ENCODE measurements at regions not wholly inside any gene's neighbourhood (a gene's known extent, or its start where the extent isn't known, plus 50 kb on each side); places are given as distances from the start of the nearest gene placed in this dataset.
A peak's percentile ranks its signal among the peaks of the same experiment; 100 is the strongest.

- TF ChIP-seq, protein P1, sequence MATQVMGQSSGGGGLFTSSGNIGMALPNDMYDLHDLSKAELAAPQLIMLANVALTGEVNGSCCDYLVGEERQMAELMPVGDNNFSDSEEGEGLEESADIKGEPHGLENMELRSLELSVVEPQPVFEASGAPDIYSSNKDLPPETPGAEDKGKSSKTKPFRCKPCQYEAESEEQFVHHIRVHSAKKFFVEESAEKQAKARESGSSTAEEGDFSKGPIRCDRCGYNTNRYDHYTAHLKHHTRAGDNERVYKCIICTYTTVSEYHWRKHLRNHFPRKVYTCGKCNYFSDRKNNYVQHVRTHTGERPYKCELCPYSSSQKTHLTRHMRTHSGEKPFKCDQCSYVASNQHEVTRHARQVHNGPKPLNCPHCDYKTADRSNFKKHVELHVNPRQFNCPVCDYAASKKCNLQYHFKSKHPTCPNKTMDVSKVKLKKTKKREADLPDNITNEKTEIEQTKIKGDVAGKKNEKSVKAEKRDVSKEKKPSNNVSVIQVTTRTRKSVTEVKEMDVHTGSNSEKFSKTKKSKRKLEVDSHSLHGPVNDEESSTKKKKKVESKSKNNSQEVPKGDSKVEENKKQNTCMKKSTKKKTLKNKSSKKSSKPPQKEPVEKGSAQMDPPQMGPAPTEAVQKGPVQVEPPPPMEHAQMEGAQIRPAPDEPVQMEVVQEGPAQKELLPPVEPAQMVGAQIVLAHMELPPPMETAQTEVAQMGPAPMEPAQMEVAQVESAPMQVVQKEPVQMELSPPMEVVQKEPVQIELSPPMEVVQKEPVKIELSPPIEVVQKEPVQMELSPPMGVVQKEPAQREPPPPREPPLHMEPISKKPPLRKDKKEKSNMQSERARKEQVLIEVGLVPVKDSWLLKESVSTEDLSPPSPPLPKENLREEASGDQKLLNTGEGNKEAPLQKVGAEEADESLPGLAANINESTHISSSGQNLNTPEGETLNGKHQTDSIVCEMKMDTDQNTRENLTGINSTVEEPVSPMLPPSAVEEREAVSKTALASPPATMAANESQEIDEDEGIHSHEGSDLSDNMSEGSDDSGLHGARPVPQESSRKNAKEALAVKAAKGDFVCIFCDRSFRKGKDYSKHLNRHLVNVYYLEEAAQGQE (IDR thresholded peaks at IDR 0.05; ENCODE audit: low read depth): peak; percentile 76
- TF ChIP-seq TEAD4 (IDR thresholded peaks at IDR 0.05): no peak
Observed at GRCh38 chr5:152864991-152865390, 459.9 kb upstream of the NMUR2 start.

DNA sequence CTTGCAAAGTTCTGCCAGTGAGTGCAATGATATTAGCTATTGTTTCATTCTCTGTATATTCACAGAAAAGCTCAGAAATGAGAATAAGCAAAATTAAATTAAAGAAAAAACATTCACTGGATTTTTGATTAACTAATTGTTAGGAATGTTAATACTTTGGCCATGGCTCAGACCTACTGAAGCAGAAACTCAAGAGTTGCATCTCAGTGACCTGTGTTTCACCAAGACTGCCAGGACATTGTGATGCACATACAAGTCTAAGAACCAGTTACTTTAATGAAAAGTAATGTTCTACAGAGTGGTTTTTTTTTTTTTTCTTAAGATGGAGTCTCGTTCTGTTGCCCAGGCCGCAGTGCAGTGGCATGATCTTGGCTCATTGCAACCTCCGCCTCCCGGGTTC lies 464.9 kb upstream of the NMUR2 start:
- TF ChIP-seq ZBTB7A (IDR thresholded peaks at IDR 0.05; ENCODE audit: low read depth) (no peak), USF1 (IDR thresholded peaks at IDR 0.05) (no peak), TAF1 (IDR thresholded peaks at IDR 0.05; ENCODE audit: low read depth) (no peak), EGR1 (IDR thresholded peaks at IDR 0.05) (no peak), RAD21 (IDR thresholded peaks at IDR 0.05; ENCODE audit: low read depth) (no peak), FOXM1 (IDR thresholded peaks at IDR 0.05; ENCODE audit: borderline replicate concordance, low read depth) (no peak), YY1 (IDR thresholded peaks at IDR 0.05; ENCODE audit: low read depth) (no peak), TCF12 (IDR thresholded peaks at IDR 0.05; ENCODE audit: low read depth) (no peak), NFIC (IDR thresholded peaks at IDR 0.05) (no peak), EP300 (IDR thresholded peaks at IDR 0.05; ENCODE audit: borderline replicate concordance) (no peak), TEAD4 (IDR thresholded peaks at IDR 0.05) (no peak), CEBPB (IDR thresholded peaks at IDR 0.05) (no peak), CREB1 (IDR thresholded peaks at IDR 0.05; ENCODE audit: low read depth) (no peak)
- TF ChIP-seq, protein P2, sequence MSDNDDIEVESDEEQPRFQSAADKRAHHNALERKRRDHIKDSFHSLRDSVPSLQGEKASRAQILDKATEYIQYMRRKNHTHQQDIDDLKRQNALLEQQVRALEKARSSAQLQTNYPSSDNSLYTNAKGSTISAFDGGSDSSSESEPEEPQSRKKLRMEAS (IDR thresholded peaks at IDR 0.05): no peak
- TF ChIP-seq, protein P1 (IDR thresholded peaks at IDR 0.05; ENCODE audit: low read depth): no peak

DNA sequence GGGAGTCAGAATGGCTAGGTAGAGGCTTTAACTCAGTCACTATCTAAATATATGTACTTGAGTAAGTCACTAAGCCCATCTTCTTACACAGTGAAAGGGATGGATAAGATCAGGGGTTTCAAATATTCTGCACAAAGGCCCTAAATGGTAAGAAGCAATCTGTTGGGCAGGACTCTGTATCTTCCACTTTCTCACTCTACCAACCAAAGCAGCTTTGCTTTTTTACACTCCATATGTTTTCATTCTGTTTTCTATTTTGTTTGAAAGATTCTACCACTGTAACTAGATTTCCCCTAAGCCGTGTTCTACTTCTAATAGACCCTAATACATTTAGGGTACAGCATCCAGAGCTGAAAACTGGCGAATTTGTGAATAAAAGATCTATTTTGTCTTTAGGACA lies 477.5 kb upstream of the NMUR2 start:
- TF ChIP-seq NFIC (IDR thresholded peaks at IDR 0.05) (no peak), YY1 (IDR thresholded peaks at IDR 0.05; ENCODE audit: low read depth) (no peak), TEAD4 (IDR thresholded peaks at IDR 0.05) (no peak), EP300 (IDR thresholded peaks at IDR 0.05; ENCODE audit: borderline replicate concordance) (no peak), ZBTB7A (IDR thresholded peaks at IDR 0.05; ENCODE audit: low read depth) (no peak), USF1 (IDR thresholded peaks at IDR 0.05) (no peak), TCF12 (IDR thresholded peaks at IDR 0.05; ENCODE audit: low read depth) (no peak), CREB1 (IDR thresholded peaks at IDR 0.05; ENCODE audit: low read depth) (no peak), CEBPB (IDR thresholded peaks at IDR 0.05) (no peak), EGR1 (IDR thresholded peaks at IDR 0.05) (no peak), TAF1 (IDR thresholded peaks at IDR 0.05; ENCODE audit: low read depth) (no peak), FOXM1 (IDR thresholded peaks at IDR 0.05; ENCODE audit: borderline replicate concordance, low read depth) (no peak), RAD21 (IDR thresholded peaks at IDR 0.05; ENCODE audit: low read depth) (no peak)
- TF ChIP-seq, protein P1 (IDR thresholded peaks at IDR 0.05; ENCODE audit: low read depth): no peak
- TF ChIP-seq, protein P2 (IDR thresholded peaks at IDR 0.05): no peak

- TF ChIP-seq TEAD4 (IDR thresholded peaks at IDR 0.05) (no peak), YY1 (IDR thresholded peaks at IDR 0.05; ENCODE audit: low read depth) (no peak), ZBTB7A (IDR thresholded peaks at IDR 0.05; ENCODE audit: low read depth) (no peak), NFIC (IDR thresholded peaks at IDR 0.05) (no peak), RAD21 (IDR thresholded peaks at IDR 0.05; ENCODE audit: low read depth) (no peak), CEBPB (IDR thresholded peaks at IDR 0.05) (no peak), TAF1 (IDR thresholded peaks at IDR 0.05; ENCODE audit: low read depth) (no peak), CREB1 (IDR thresholded peaks at IDR 0.05; ENCODE audit: low read depth) (no peak)
- TF ChIP-seq, protein P1 (IDR thresholded peaks at IDR 0.05; ENCODE audit: low read depth): no peak
- TF ChIP-seq, protein P2 (IDR thresholded peaks at IDR 0.05): no peak
Observed at GRCh38 chr5:152883066-152883775, 478.1 kb upstream of the NMUR2 start.

Data from Ishikawa (cell line).